Thoracic aorta (tissue), 2 donors: ENCODE measurements at regions not wholly inside any gene's neighbourhood (a gene's known extent, or its start where the extent isn't known, plus 50 kb on each side); places are given as distances from the start of the nearest gene placed in this dataset.

Source experiments
- ATAC-seq: fragments of 150-250 bp; one replicate; pipeline ENCODE4 v1.8.0; 2017; ENCODE audit warnings: low read depth; ENCODE audit not compliant: insufficient number of reproducible peaks, low FRiP score
- DNase-seq: peaks from one replicate; pipeline ENCODE4 v3.0.0-alpha.2; 2020; ENCODE audit warnings: low spot score
- H3K27ac ChIP-seq, 2 donors: fragments of 200-600 bp; sonication (generic); 1 replicate in 1 of 2; 2 replicates in 1 of 2; pipeline ENCODE4 v1.5.1; 2016; ENCODE audit warnings: mild to moderate bottlenecking in 2 of 2, moderate library complexity in 2 of 2
- H3K27me3 ChIP-seq: fragments of 200-600 bp; sonication (generic); replicated peaks from 2 replicates; pipeline ENCODE4 v1.6.0; 2016; ENCODE audit warnings: mild to moderate bottlenecking; ENCODE audit not compliant: insufficient read depth
- H3K36me3 ChIP-seq: fragments of 200-600 bp; sonication (generic); one replicate; pipeline ENCODE4 v1.5.1; 2016
- H3K4me1 ChIP-seq, 2 donors: fragments of 200-600 bp; sonication (generic); 1 replicate in 1 of 2; 2 replicates in 1 of 2; pipeline versions ENCODE4 v1.5.1 to v1.6.0; 2016; ENCODE audit warnings: low read depth in 2 of 2, mild to moderate bottlenecking in 1 of 2; ENCODE audit not compliant: control insufficient read depth in 1 of 2
- H3K4me3 ChIP-seq: fragments of 200-600 bp; sonication (generic); 2 replicates; pipeline ENCODE4 v1.5.1; 2016; ENCODE audit warnings: mild to moderate bottlenecking
- H3K9me3 ChIP-seq: fragments of 200-600 bp; sonication (generic); 2 replicates; pipeline ENCODE4 v1.5.1; 2016
- CTCF ChIP-seq: fragments of 200-600 bp; sonication (generic); IDR thresholded peaks from one replicate; pipeline ENCODE4 v1.5.1; 2019; ENCODE audit warnings: antibody characterized with exemption

GRCh38 chr10:90641731-90642130 is 216.1 kb downstream of the HTR7 start:
- no peak for TF ChIP-seq CTCF
- H3K4me3 ChIP-seq, result peak overlapping the region; percentile 40
- peak overlapping the region; percentile 44 to 67 for H3K27ac ChIP-seq
- no peaks in the 10 kb centered on the region for H3K27me3 ChIP-seq
- no peak for DNase-seq
- H3K4me1 ChIP-seq, result peaks cover 29 to 53% of the 10 kb centered on the region in 2 donors
- no peaks in the 10 kb centered on the region for H3K9me3 ChIP-seq
- ATAC-seq, result no peak
- H3K36me3 ChIP-seq, result no peaks in the 10 kb centered on the region

GRCh38 chr10:90642136-90642535 is 215.7 kb downstream of the HTR7 start:
- H3K4me3 ChIP-seq, result peak overlapping the region; percentile 40
- peak; percentile 90 for ATAC-seq

GRCh38 chr10:90642650-90643049 is 215.2 kb downstream of the HTR7 start:
- Histone ChIP-seq H3K36me3 (no peaks in the 10 kb centered on the region), H3K4me3 (no peak overlapping the region), H3K27ac (peak overlapping the region; percentile 67 to 71), H3K9me3 (no peaks in the 10 kb centered on the region), H3K4me1 (peaks cover 29 to 47% of the 10 kb centered on the region in 2 donors), H3K27me3 (no peaks in the 10 kb centered on the region)
- no peak for TF ChIP-seq CTCF
- DNase-seq (no peak), ATAC-seq (no peak)

More at GRCh38 chr10:90642136-90642535, 215.7 kb downstream of the HTR7 start:
- Histone ChIP-seq H3K4me1 (peaks cover 29 to 49% of the 10 kb centered on the region in 2 donors), H3K27me3 (no peaks in the 10 kb centered on the region), H3K9me3 (no peaks in the 10 kb centered on the region), H3K36me3 (no peaks in the 10 kb centered on the region), H3K27ac (peak overlapping the region; percentile 44 to 67)
- no peak for DNase-seq
- no peak for TF ChIP-seq CTCF

- Histone ChIP-seq H3K27me3 (no peaks in the 10 kb centered on the region), H3K27ac (peak overlapping the region in 1 of 2 donors; percentile 54), H3K4me3 (no peak overlapping the region), H3K9me3 (no peaks in the 10 kb centered on the region), H3K36me3 (no peaks in the 10 kb centered on the region), H3K4me1 (peaks cover 29 to 43% of the 10 kb centered on the region in 2 donors)
- TF ChIP-seq CTCF, result no peak
- DNase-seq (no peak), ATAC-seq (no peak)
These were observed 213.7 kb downstream of the HTR7 start for GRCh38 chr10:90644165-90644564.

- H3K27me3 ChIP-seq, result no peaks in the 10 kb centered on the region
- no peak for ATAC-seq
- no peak for TF ChIP-seq CTCF
These were observed 207.0 kb downstream of the HTR7 start for GRCh38 chr10:90650858-90651257.

More at GRCh38 chr10:90650858-90651257, 207.0 kb downstream of the HTR7 start:
- no peak overlapping the region for H3K4me3 ChIP-seq
- H3K4me1 ChIP-seq, result no peaks in the 10 kb centered on the region
- H3K36me3 ChIP-seq, result no peaks in the 10 kb centered on the region
- no peaks in the 10 kb centered on the region for H3K9me3 ChIP-seq
- DNase-seq, result no peak
- no peak overlapping the region for H3K27ac ChIP-seq
